GM21825 (cell line): ENCODE measurements at regions not wholly inside any gene's neighbourhood (a gene's known extent, or its start where the extent isn't known, plus 50 kb on each side); places are given as distances from the start of the nearest gene placed in this dataset.

ENCODE experiments used
- ATAC-seq: cut with Tn5 transposase; IDR thresholded peaks from one replicate; pipeline ENCODE4 v1.9.1; 2021; ENCODE audit warnings: mild to moderate bottlenecking, moderate library complexity; ENCODE audit not compliant: unreplicated experiment

DNA sequence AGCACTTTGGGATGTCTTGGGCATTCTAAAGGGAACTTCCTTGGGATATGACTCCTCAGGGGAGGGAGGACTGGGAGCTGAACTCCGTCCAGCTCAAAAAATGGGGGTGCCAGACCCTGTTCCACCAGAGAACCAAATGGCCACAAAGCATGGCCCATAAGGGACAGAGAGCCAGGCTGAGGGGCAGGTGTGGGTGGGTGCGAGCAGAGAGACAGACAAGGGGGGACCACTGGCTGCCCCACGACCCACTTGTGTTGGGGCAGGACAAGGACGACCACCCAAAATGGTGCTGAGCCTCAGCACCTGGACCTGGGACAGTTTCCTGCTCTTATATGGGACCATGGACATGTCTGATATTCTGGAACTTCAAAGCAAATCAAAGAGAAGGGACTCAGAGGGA, 148.2 kb upstream of the MLN start:
- no peak for ATAC-seq

DNA sequence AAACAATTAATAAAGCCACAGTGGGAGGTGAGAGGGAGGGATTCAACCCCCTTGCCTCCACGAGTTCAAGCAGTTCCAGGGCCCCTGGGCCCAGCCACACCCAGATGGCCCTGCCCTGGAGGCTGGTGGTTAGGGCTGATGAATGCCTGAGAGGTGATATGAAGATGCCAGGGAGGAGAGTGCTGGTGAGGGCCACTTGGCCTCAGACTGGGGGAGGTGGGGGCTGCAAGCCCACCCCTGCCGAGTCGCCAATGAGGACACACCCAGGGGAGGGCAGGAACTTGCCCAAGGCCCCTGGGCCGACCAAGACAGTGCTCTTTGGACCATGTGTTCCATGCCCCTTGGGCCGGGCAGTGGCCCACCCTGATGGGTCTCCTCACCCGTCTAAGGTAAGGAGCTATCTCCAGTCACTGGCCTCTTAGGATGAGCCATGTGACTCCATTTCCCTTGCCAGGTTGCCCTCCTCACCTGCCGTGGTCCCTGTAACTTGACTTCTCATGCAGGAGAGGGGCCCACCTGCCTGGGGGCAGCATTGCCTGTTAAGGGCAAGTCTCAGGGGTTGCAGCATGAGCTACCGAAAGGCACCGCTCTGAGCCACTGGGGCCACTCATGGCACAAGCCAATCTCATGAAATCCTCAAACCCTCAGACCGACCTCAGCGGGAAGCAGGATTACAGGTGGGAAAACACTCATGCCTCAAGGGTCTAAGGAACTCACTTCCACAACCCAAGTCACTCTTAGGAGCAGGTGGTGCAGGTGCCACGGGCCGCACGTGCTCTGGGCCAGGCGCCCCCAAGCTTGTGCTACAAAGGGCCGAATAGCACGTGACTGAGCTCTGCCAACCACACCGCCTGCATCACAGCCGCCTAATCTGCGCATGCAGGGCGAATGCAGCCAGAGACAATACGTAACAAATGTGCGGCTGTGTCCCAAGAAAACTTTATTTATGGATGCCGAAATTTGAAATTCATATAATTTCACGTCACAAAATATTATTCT, 147.4 kb upstream of the MLN start:
- ATAC-seq: no peak

DNA sequence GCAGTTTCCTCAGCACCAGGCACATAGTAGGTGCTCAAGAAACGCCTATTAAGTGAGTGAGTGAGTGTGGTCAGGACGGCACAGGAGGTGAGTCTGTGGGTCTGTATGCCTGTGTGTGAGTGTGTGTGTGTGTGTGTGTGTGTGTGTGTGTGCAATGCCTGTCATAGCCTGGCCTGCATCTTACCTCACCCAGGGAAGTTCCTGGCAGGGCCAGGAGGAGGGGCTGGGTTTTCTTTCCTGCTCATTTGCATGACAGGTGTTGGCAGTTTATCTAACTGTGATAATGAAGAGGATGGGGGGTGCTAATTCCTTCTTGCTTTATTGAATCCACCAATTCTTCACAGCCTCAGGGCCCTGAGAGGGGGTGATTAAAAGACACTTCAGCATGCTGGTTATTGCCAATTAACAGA, 146.7 kb upstream of the MLN start:
- no peak for ATAC-seq

DNA sequence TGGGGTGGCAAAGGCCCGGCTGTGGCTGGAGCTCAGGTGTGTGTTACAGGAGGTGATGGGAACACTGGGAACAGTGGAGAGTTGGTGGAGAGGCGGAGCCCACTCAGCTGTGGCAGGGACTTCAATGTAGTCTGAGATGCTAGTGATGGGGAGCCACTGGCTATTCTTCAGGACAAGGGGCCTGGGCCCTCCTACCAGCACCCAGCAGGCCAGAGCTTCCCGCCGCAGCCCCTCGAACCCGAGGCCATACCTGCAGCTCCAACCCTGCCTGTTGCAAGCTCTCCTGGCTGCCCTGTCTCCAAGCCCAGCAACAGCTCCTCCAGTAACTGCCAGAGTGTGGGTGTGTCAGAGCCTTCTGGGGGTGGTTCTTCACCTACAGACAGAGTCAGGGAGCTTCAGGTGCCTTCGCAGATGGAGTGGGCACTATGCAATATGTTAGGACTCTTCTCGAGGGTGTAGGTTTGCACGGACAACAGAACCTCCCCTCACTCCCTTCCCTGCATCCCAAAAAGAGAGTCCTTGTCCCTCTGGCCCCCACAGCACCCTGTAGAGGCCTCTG, 146.2 kb upstream of the MLN start:
- ATAC-seq: no peak

DNA sequence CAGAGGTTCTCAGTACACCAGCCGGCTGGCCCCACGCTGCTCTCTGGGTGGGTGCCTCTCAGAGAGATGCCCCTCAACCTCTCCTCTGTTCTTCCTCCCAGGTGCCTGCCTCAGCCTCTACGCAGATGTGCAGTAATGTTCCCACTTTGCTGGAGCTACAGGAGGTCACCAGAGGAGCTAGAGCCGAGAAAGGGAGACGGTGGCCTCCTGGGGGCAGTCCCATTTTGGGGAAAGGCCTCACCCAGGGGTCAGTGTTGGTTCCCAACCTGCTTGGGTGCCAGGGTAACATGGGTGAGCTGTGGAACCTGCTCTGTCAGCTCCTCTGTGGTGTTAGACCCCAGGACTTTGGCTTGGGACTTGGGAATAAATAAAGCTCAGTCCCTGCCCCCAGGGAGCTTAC, 145.3 kb upstream of the MLN start:
- no peak for ATAC-seq

DNA sequence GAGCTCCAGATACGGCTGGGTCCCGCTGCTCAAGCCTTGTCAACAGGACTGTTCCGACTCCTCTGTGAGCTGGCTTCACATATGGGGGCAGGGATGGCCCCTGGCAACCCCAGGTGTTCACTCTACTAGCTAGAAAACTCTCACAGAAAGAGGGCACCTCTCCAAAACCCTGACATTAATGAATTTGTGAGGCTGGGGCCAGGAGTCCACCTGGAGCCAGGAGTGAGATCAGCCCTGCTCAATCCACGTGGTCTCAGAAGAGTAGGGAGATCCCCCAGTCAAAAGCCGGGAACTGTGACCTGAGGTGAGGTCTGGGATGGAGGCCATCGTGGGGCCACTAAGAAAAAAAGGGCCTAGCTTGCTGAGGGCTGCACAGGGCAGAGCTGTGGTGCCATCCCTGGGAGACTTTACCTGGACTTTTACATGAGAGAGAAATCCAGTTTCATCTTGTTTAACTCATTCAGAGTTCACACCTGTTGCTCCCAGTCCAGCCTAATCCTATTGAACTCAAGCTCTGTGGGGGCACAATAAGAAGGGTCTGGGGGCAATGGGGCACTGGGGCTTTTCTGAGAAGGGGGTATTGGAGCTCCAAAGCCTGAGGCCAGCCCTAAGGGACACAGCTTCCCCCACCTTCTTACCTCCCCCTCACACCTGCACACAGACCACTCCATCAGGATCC, 144.3 kb upstream of the MLN start:
- ATAC-seq: no peak

DNA sequence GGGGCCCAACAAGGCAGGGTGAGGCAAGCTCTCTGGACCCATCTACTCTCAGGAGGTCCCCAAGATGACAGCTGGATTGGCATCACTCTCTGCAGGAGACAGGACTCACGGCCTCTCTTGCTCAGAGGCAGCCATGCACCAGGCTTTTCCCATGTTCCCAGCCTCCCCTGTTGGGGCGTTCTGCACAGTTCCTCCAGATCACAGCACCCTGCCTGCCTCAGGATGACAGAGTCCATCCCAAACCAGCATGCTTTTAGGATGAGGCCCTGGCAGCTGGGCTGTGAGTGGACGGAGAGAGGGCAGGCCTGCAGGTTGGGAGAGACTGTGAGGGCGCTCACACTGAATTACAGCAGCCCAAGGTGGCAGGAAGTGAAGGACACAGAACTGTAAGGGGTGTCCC, 143.2 kb upstream of the MLN start:
- ATAC-seq: no peak

DNA sequence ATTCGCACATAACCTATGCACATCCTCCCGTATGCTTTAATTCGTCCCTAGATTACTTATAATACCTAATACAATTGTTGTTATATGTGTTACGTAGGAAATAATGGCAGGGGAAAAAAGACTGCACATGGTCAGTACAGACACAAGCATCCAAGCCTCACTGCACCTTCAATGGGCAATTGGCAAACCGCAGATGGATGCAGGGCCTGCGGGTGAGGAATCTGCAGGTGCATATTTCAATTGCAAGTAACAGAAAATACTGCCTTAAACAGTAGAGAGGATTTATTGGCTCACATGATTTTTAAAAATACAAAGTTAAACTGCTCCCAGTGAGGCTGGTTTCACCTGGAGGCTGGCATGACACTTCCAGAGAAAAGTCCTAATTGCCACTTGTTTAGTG, 142.1 kb upstream of the MLN start:
- no peak for ATAC-seq

DNA sequence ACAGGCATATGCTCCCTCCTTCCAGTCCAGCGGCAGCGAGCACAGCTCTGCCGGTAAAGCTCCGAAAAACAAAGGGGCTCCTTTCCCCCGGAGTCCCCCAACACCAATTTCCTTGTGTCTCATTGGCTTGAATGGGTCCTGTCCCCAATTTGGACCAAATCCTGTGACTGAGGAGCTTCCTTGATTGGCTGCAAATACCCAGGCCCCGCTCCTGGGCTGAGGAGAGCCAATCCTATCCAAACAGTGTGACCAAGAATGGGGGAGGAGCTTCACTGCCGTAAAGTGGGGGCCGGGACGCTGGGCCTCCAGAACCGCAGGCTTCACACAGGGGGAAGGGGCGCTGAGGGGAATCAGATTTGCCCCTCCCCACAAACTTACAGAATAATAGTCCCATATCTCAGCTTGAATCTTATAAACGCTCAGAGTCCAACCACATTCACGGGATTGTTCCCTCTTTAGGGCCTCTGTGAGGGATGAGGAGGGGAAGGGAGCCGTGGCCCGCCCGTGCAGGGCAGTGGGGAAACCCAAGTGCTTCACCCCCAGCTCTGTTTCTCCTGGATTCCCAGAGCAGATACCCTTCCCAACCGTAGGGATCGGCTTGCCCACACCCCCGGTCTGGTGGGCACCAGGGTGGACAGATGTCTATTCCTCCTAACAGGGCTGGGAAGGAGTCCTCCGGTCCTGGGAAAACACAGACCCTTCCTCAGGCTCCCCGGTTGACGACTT, 141.0 kb upstream of the MLN start:
- ATAC-seq: no peak

DNA sequence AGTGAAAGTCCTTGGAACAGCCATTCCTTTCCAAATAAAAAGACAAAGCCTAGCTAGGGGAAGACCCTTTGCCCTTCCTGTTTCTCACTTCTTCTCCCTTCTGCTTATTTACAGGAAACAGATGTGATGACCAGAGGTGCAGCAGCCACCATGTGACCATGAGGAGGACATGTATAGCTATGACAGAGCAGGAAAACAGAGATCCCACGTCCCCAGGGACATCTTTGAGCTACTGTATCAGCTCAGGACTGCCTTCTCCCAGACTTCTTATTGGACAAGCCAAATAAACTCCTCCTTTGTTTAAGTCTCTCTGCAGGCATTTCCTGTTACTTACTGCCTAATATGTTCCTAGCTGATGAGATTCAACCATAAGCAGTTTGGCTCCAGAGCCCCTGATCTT, 133.1 kb upstream of the MLN start:
- ATAC-seq: no peak

DNA sequence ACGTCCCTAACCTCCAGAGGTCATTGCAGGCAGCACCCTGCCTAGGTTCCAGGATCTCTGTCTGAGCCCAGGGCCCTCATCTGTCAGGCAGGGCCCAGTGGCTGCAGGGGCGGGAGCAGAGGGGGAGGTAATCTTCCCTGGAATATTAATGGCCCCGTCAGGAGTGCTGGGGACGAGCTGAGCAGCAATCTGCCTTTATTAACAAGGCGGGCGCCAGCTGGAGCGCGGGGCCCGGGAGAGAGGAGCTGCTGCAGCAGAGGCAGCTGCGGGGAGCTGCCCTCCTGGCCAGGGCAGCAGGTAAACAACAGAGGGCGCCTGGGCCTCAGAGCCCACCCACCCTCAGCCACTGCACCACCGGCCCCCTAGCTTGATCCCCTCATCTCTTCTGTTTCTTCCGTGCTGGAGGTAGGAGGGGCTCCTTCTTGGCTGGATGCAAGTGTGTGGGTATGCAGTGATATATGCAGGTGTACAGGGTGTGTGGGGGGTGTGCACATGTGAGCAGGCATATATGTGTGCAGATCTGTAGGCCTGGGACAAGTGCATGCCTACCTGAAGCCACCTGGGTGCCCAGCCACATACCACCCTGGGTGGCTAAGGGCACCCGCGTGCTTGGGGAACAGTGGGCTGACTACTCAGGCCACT, 131.8 kb upstream of the MLN start:
- ATAC-seq: no peak

DNA sequence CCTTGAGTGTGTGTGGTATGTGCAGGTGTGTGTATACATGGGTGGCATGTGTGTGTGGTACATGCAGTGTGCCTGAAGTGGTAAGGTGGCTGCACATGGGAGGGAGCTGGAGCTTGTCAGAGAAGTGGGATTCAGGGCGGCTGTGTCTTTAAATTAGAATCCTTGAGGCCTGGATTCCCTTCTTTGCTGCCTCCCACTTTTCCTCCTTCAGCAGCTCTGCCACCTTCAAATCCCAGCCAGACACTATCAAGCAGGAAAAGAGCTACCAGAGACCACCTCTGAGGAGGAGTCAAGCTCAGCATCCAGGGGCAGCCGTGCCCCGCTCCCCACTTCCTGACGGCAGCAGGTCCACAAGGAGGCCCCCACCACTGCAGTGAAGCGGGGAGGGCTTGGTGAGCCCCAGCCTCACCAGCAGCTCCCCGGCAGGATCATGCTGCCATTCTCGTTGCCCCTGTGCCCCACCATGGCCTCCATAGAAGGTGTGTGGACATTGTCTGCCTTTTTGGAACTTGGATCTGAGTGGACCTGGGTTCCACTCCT, 131.0 kb upstream of the MLN start:
- ATAC-seq: no peak

DNA sequence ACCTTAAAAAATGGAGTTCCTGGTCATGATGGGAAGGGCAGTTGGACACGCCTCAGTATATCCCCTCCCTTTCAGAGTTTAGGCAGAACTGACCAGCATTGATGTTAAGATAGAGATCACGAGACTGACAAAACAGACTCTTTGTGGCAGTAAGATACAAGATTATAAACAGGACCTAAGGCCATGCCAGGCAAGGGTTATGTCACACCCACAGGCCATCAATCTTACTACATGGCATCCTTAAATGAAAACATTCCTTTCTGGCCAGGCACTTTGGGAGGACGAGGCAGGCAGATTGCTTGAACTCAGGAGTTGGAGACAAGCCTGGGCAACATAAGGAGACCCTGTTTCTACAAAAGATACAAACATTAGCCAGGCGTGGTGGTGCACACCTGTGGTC, 129.3 kb upstream of the MLN start:
- ATAC-seq: no peak

DNA sequence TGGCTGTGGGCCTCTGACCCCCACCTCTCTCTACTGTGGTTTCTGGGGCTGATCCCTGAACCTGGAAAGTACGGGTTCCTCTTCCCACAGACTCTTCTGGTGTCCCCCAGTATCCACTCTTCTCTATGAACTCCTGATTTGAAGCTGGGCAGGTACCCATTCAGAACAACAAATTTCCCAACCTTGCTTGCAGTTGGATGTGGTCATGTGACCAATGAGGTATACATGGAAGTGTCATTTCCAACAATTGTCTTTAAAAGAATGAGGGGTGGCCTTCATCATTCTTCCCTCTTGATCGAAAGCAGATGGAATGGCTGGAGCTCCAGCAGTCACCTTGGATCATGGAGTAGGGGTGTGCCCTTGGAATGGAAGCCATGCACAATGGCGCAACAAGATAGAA, 128.0 kb upstream of the MLN start:
- ATAC-seq: no peak

DNA sequence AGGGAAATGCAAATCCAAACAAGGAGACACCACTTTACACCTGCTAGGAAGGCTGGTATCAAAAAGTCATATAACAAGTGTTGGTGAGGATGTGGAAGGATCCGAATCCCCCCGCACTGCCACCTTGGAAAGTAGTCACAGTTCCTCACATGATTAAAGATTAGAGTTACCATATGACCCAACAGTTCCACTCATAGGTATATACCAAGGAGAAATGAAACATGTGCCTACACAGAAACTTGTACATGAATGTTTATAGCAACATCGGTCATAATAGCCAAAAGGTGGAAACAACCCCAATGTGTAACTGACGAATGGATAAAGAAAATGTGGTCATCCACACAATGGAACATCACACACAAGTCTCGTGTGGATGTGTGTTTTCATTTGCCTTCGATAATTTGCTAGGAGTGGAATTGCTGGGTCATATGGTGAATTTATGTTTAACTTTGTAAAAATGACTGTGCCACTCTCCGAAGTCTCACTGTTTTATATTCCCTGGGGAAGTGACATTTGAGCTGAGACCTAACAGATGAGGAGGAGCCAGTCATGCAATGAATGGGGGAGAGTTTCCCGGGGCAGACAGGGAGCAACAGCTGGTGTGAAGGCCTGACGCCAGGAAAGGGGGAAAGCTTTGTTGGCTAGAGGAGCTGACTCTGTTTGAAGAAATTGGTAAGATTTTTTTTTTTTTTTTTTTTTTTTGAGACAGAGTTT, 125.9 kb upstream of the MLN start:
- ATAC-seq: no peak

DNA sequence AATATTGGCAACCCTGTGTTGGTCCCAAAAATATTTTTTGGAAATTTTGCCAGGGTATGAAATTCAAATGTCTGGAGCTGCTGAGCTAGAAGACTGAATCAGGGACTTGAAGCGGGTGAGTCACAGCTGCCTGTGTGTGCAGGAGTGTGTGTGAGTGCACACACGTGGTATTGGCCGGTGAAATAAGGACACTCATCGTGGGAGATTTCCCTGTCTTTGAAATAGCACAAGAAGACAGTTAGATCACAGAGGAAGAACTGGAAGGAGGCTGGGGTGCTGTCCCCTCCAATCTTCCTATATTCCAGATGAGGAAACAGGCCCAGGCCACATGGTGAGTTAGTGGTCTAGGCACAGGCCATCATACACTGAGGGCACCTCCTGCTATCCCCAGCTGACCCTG, 123.8 kb upstream of the MLN start:
- no peak for ATAC-seq

DNA sequence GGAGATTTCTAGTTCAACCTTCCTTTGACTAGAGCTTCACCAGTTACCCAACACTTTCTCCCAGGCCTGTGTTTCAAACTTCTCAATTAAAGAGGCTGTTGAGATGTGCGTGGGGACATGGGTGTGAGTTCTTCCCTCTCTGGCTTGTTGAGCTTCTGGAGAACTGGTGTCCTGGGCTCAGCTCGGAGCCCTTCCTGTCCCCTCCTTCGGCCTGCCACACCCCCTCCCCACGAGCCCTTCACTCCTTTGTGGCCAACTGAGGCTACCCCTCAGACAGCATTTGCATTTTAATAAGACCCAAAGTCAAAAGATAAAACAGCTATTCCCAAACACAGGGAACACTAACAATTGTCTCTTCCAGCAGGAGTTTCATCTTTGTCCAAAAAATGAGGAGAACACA, 123.3 kb upstream of the MLN start:
- no peak for ATAC-seq

DNA sequence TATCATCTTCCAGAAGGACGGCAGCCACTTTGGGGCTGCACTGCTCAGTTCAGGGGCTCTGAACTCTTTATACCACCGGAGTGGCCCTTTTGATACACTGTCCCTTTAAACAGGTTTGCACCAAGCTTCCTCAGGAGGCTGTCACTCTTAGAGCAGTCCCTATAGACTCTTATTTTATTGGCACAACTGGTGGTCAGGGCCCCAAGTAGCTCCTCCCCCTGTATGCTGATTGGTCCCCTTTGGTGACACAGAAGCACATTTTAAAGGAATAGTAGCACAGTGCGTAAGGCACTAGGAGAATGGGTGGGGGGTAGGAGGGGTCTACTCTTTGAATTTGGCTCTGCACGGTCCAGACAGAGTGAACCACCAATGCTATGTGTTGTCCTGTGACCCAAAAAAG, 122.6 kb upstream of the MLN start:
- ATAC-seq: no peak

DNA sequence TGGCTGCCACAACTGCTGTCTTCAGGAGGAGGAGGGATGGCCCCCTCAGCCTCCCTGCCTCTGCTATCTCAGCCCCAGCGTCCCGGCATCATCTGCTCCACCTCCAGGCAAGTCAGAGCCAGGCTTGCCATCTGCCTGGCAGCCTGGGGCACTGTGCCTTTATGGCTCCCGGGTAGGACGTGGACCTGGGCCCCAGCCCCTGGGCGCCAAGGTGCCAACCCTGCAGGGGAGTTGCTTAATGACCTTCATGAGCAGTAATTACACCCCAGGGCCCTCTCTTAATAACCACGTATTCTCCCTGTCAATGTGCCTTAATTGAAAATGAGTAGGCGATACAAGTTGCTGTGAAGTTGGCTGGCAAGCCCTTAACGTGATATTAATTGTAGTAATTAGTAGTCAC, 122.1 kb upstream of the MLN start:
- no peak for ATAC-seq

DNA sequence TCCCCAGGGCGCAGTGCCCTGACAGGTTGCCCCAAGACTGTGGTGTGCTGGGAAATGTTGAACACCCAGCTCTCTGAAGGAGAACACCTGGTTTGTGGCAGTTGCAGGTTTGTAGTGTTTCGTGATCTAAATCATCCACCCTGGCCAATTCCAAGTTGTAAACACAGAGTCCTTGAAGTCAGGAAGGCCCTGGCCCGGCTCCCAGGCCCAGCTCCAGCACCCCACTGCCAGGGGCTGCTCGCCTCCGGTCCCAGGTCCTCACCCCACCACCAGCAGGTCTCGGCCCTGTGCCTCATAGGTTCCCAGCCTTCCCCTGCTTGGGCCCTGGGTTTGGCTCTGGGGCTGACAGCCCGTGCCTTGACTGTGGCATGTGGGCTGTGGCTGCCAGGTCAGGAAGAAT, 121.4 kb upstream of the MLN start:
- ATAC-seq: no peak
